GM23338 (cell line): ENCODE measurements at regions not wholly inside any gene's neighbourhood (a gene's known extent, or its start where the extent isn't known, plus 50 kb on each side); places are given as distances from the start of the nearest gene placed in this dataset.

Experiments used
- ATAC-seq: fragments of 200-7000 bp; cut with Tn5 transposase; 3 replicates; pipeline ENCODE4 v1.9.1; 2020
- DNase-seq: peaks from one replicate; pipeline ENCODE4 v3.0.0-alpha.2; 2015; ENCODE audit warnings: low spot score
- H2AFZ ChIP-seq: fragments of 200-600 bp; sonication (generic); 2 replicates; pipeline ENCODE4 v1.8.0; 2016; ENCODE audit warnings: antibody characterized with exemption, mild to moderate bottlenecking, moderate library complexity
- H3F3A ChIP-seq: fragments of 200-600 bp; sonication (generic); replicated peaks from 2 replicates; pipeline ENCODE4 v1.8.0; 2017; ENCODE audit warnings: antibody characterized with exemption, mixed run types, low read depth
- H3K27ac ChIP-seq: fragments of 200-600 bp; sonication (generic); 2 replicates; pipeline ENCODE4 v1.6.1; 2016; ENCODE audit warnings: low read depth
- H3K27me3 ChIP-seq: fragments of 200-600 bp; sonication (generic); 2 replicates; pipeline ENCODE4 v1.8.0; 2016; ENCODE audit warnings: mild to moderate bottlenecking, mixed run types, moderate library complexity; ENCODE audit not compliant: insufficient read depth
- H3K36me3 ChIP-seq: fragments of 200-600 bp; sonication (generic); 2 replicates; pipeline ENCODE4 v1.8.0; 2016; ENCODE audit warnings: mild to moderate bottlenecking; ENCODE audit not compliant: insufficient read depth
- H3K4me1 ChIP-seq: fragments of 200-600 bp; sonication (generic); 2 replicates; pipeline ENCODE4 v1.8.0; 2016; ENCODE audit warnings: mild to moderate bottlenecking, moderate library complexity; ENCODE audit not compliant: insufficient read depth
- H3K4me2 ChIP-seq: fragments of 200-600 bp; sonication (generic); 2 replicates; pipeline ENCODE4 v1.7.1; 2017; ENCODE audit warnings: mixed run types
- H3K4me3 ChIP-seq: fragments of 200-600 bp; sonication (generic); 2 replicates; pipeline ENCODE4 v1.6.1; 2016; ENCODE audit warnings: mixed run types
- H3K79me2 ChIP-seq: fragments of 200-600 bp; sonication (generic); replicated peaks from 2 replicates; pipeline ENCODE4 v1.8.0; 2017; ENCODE audit warnings: mild to moderate bottlenecking; ENCODE audit not compliant: insufficient read depth
- H3K9me2 ChIP-seq: fragments of 200-600 bp; sonication (generic); 2 replicates; pipeline ENCODE4 v1.8.0; 2017; ENCODE audit not compliant: insufficient read depth
- H4K20me1 ChIP-seq: fragments of 200-600 bp; sonication (generic); replicated peaks from 2 replicates; pipeline ENCODE4 v1.8.0; 2017; ENCODE audit warnings: mild to moderate bottlenecking; ENCODE audit not compliant: insufficient read depth
- H3K27ac Mint-ChIP-seq: 2 replicates; pipeline ENCODE4 v1.8.0; 2020; ENCODE audit warnings: inconsistent platforms, mild to moderate bottlenecking, moderate library complexity, mixed read lengths
- H3K27me3 Mint-ChIP-seq: 3 replicates; pipeline ENCODE4 v1.8.0; 2022; ENCODE audit warnings: low read depth, mild to moderate bottlenecking, moderate library complexity, mixed read lengths, inconsistent platforms; ENCODE audit not compliant: insufficient read depth, poor library complexity
- H3K36me3 Mint-ChIP-seq: 3 replicates; pipeline ENCODE4 v1.8.0; 2021; ENCODE audit warnings: low read depth, mild to moderate bottlenecking, inconsistent platforms, moderate library complexity, mixed read lengths
- H3K4me1 Mint-ChIP-seq: 3 replicates; pipeline ENCODE4 v1.8.0; 2020; ENCODE audit warnings: mild to moderate bottlenecking, inconsistent platforms, mixed read lengths
- H3K4me3 Mint-ChIP-seq: 3 replicates; pipeline ENCODE4 v1.8.0; 2021; ENCODE audit warnings: moderate library complexity, mild to moderate bottlenecking, inconsistent platforms, mixed read lengths
- H3K9me3 Mint-ChIP-seq: 3 replicates; pipeline ENCODE4 v1.8.0; 2020; ENCODE audit warnings: moderate library complexity, mild to moderate bottlenecking, inconsistent platforms, mixed read lengths
- CREB1 ChIP-seq: fragments of 250-450 bp; sonication (Bioruptor Pico); IDR thresholded peaks from 2 replicates; pipeline ENCODE4 v1.5.0; 2020; ENCODE audit warnings: low read depth, mild to moderate bottlenecking, moderate library complexity
- ETS1 ChIP-seq: IDR thresholded peaks from 2 replicates; pipeline ENCODE4 v1.6.1; 2016; ENCODE audit warnings: antibody characterized with exemption
- JUNB ChIP-seq: IDR thresholded peaks from one replicate; pipeline ENCODE4 v1.6.1; 2016; ENCODE audit warnings: antibody characterized with exemption; ENCODE audit not compliant: unreplicated experiment
- NANOG ChIP-seq: IDR thresholded peaks from 2 replicates; pipeline ENCODE4 v1.6.1; 2016; ENCODE audit warnings: antibody characterized with exemption, borderline replicate concordance
- POLR2AphosphoS5 ChIP-seq: IDR thresholded peaks from 2 replicates; pipeline ENCODE4 v1.6.1; 2016; ENCODE audit warnings: antibody characterized with exemption, low read depth
- ZNF331 ChIP-seq: fragments of 250-450 bp; sonication (Bioruptor Pico); IDR thresholded peaks from 2 replicates; pipeline ENCODE4 v1.5.0; 2020; ENCODE audit warnings: low read depth, mild to moderate bottlenecking, moderate library complexity
- TF ChIP-seq, protein P1 (sequence below): fragments of 250-450 bp; sonication (Bioruptor Pico); IDR thresholded peaks from 2 replicates; pipeline ENCODE4 v1.5.0; 2020; ENCODE audit warnings: mild to moderate bottlenecking, moderate library complexity
- TF ChIP-seq, protein P2 (sequence below): IDR thresholded peaks from one replicate; pipeline ENCODE4 v1.6.1; 2018; ENCODE audit warnings: antibody characterized with exemption; ENCODE audit not compliant: unreplicated experiment
- TF ChIP-seq, protein P3 (sequence below), 2 experiments: fragments of 200-600 bp in 1 of 2; sonication (generic) in 1 of 2; conservative IDR thresholded peaks; 2 replicates each; pipeline versions ENCODE4 v1.5.1 to v1.6.1; 2016 to 2017; ENCODE audit warnings: antibody characterized with exemption in 2 of 2, low read depth in 2 of 2, mild to moderate bottlenecking in 2 of 2, moderate library complexity in 1 of 2

GRCh38 chr9:30116673-30117217 lies 2267.7 kb upstream of the ACO1 start:
- Mint-ChIP-seq H3K4me1 (peaks cover 19% of the 10 kb centered on the region), H3K36me3 (peaks cover 20% of the 10 kb centered on the region; the same call in 2 of the 3 replicates), H3K27me3 (no peaks in the 10 kb centered on the region), H3K27ac (peak overlapping the region; percentile 79), H3K9me3 (peaks cover 9% of the 10 kb centered on the region), H3K4me3 (no peak overlapping the region)
- DNase-seq, result peak; percentile 82
- H3K79me2 ChIP-seq, result no peaks in the 10 kb centered on the region
- H3K4me3 ChIP-seq, result no peak overlapping the region
- ATAC-seq, result peak; percentile 87
- H3K27me3 ChIP-seq, result no peaks in the 10 kb centered on the region
- H3K9me2 ChIP-seq, result no peaks in the 10 kb centered on the region
- H3F3A ChIP-seq, result no peaks in the 10 kb centered on the region
- H3K36me3 ChIP-seq, result no peaks in the 10 kb centered on the region
- H3K4me1 ChIP-seq, result peaks cover 16% of the 10 kb centered on the region
- no peak overlapping the region for H2AFZ ChIP-seq
- no peaks in the 10 kb centered on the region for H4K20me1 ChIP-seq
- H3K4me2 ChIP-seq, result no peak overlapping the region
- 0 out of 2 replicates have a peak overlapping the region, but pooled peaks have one; percentile 39 for H3K27ac ChIP-seq
- TF ChIP-seq, protein P1, sequence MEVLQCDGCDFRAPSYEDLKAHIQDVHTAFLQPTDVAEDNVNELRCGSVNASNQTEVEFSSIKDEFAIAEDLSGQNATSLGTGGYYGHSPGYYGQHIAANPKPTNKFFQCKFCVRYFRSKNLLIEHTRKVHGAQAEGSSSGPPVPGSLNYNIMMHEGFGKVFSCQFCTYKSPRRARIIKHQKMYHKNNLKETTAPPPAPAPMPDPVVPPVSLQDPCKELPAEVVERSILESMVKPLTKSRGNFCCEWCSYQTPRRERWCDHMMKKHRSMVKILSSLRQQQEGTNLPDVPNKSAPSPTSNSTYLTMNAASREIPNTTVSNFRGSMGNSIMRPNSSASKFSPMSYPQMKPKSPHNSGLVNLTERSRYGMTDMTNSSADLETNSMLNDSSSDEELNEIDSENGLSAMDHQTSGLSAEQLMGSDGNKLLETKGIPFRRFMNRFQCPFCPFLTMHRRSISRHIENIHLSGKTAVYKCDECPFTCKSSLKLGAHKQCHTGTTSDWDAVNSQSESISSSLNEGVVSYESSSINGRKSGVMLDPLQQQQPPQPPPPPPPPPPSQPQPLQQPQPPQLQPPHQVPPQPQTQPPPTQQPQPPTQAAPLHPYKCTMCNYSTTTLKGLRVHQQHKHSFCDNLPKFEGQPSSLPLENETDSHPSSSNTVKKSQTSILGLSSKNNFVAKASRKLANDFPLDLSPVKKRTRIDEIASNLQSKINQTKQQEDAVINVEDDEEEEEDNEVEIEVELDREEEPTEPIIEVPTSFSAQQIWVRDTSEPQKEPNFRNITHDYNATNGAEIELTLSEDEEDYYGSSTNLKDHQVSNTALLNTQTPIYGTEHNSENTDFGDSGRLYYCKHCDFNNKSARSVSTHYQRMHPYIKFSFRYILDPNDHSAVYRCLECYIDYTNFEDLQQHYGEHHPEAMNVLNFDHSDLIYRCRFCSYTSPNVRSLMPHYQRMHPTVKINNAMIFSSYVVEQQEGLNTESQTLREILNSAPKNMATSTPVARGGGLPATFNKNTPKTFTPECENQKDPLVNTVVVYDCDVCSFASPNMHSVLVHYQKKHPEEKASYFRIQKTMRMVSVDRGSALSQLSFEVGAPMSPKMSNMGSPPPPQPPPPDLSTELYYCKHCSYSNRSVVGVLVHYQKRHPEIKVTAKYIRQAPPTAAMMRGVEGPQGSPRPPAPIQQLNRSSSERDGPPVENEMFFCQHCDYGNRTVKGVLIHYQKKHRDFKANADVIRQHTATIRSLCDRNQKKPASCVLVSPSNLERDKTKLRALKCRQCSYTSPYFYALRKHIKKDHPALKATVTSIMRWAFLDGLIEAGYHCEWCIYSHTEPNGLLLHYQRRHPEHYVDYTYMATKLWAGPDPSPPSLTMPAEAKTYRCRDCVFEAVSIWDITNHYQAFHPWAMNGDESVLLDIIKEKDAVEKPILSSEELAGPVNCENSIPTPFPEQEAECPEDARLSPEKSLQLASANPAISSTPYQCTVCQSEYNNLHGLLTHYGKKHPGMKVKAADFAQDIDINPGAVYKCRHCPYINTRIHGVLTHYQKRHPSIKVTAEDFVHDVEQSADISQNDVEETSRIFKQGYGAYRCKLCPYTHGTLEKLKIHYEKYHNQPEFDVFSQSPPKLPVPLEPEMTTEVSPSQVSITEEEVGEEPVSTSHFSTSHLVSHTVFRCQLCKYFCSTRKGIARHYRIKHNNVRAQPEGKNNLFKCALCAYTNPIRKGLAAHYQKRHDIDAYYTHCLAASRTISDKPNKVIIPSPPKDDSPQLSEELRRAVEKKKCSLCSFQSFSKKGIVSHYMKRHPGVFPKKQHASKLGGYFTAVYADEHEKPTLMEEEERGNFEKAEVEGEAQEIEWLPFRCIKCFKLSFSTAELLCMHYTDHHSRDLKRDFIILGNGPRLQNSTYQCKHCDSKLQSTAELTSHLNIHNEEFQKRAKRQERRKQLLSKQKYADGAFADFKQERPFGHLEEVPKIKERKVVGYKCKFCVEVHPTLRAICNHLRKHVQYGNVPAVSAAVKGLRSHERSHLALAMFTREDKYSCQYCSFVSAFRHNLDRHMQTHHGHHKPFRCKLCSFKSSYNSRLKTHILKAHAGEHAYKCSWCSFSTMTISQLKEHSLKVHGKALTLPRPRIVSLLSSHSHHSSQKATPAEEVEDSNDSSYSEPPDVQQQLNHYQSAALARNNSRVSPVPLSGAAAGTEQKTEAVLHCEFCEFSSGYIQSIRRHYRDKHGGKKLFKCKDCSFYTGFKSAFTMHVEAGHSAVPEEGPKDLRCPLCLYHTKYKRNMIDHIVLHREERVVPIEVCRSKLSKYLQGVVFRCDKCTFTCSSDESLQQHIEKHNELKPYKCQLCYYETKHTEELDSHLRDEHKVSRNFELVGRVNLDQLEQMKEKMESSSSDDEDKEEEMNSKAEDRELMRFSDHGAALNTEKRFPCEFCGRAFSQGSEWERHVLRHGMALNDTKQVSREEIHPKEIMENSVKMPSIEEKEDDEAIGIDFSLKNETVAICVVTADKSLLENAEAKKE (CRISPR knock-in tag), result no peak
- TF ChIP-seq, protein P2, sequence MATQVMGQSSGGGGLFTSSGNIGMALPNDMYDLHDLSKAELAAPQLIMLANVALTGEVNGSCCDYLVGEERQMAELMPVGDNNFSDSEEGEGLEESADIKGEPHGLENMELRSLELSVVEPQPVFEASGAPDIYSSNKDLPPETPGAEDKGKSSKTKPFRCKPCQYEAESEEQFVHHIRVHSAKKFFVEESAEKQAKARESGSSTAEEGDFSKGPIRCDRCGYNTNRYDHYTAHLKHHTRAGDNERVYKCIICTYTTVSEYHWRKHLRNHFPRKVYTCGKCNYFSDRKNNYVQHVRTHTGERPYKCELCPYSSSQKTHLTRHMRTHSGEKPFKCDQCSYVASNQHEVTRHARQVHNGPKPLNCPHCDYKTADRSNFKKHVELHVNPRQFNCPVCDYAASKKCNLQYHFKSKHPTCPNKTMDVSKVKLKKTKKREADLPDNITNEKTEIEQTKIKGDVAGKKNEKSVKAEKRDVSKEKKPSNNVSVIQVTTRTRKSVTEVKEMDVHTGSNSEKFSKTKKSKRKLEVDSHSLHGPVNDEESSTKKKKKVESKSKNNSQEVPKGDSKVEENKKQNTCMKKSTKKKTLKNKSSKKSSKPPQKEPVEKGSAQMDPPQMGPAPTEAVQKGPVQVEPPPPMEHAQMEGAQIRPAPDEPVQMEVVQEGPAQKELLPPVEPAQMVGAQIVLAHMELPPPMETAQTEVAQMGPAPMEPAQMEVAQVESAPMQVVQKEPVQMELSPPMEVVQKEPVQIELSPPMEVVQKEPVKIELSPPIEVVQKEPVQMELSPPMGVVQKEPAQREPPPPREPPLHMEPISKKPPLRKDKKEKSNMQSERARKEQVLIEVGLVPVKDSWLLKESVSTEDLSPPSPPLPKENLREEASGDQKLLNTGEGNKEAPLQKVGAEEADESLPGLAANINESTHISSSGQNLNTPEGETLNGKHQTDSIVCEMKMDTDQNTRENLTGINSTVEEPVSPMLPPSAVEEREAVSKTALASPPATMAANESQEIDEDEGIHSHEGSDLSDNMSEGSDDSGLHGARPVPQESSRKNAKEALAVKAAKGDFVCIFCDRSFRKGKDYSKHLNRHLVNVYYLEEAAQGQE, result no peak
- TF ChIP-seq NANOG, result peak; percentile 61; the same call in 1 of the 2 replicates
- TF ChIP-seq CREB1 (CRISPR knock-in tag), result peak; percentile 69
- TF ChIP-seq, protein P3, sequence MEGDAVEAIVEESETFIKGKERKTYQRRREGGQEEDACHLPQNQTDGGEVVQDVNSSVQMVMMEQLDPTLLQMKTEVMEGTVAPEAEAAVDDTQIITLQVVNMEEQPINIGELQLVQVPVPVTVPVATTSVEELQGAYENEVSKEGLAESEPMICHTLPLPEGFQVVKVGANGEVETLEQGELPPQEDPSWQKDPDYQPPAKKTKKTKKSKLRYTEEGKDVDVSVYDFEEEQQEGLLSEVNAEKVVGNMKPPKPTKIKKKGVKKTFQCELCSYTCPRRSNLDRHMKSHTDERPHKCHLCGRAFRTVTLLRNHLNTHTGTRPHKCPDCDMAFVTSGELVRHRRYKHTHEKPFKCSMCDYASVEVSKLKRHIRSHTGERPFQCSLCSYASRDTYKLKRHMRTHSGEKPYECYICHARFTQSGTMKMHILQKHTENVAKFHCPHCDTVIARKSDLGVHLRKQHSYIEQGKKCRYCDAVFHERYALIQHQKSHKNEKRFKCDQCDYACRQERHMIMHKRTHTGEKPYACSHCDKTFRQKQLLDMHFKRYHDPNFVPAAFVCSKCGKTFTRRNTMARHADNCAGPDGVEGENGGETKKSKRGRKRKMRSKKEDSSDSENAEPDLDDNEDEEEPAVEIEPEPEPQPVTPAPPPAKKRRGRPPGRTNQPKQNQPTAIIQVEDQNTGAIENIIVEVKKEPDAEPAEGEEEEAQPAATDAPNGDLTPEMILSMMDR (conservative IDR thresholded peaks at IDR 0.05; ENCODE audit: low read depth in 2 of 2), result no peak
- no peak for TF ChIP-seq ETS1
- no peak for TF ChIP-seq JUNB
- TF ChIP-seq ZNF331 (CRISPR knock-in tag), result no peak
- no peak for TF ChIP-seq POLR2AphosphoS5
